AG04450 (cell line): ENCODE measurements at regions not wholly inside any gene's neighbourhood (a gene's known extent, or its start where the extent isn't known, plus 50 kb on each side); places are given as distances from the start of the nearest gene placed in this dataset.

Experiments
- CTCF ChIA-PET: fragments of 300-600, 350-600 bp; formaldehyde crosslinking; extraction: SDS; loops from one replicate; lab custom pipeline; 2022; ENCODE audit warnings: antibody characterized with exemption, inconsistent platforms; lab: Charles Lee
- POLR2A ChIA-PET: fragments of 350-600 bp; formaldehyde crosslinking; extraction: SDS; loops from one replicate; lab custom pipeline; 2021; ENCODE audit warnings: antibody characterized with exemption, inconsistent platforms; lab: Yijun Ruan, JAX
- DNase-seq: peaks from one replicate; pipeline ENCODE4 v3.0.0-alpha.2; 2011; ENCODE audit warnings: low read depth, low spot score
- H3K27ac ChIP-seq: one replicate; pipeline ENCODE4 v1.5.1; 2012; ENCODE audit warnings: low read depth, low read length, control low read depth
- H3K27me3 ChIP-seq: one replicate; pipeline ENCODE4 v1.6.0; 2012; ENCODE audit warnings: low read length; ENCODE audit not compliant: control insufficient read depth, insufficient read depth
- H3K4me3 ChIP-seq: 2 replicates; pipeline ENCODE4 v1.5.1; 2011; ENCODE audit warnings: mild to moderate bottlenecking, low read depth, low read length, control low read depth
- H3K9me3 ChIP-seq: 2 replicates; pipeline ENCODE4 v1.5.1; 2012; ENCODE audit warnings: low read length; ENCODE audit not compliant: control insufficient read depth, insufficient read depth
- TF ChIP-seq, protein P1 (sequence below): IDR thresholded peaks from 2 replicates; pipeline ENCODE4 v1.5.1; 2011; ENCODE audit warnings: low read depth, low read length, control low read depth, inconsistent platforms

DNA sequence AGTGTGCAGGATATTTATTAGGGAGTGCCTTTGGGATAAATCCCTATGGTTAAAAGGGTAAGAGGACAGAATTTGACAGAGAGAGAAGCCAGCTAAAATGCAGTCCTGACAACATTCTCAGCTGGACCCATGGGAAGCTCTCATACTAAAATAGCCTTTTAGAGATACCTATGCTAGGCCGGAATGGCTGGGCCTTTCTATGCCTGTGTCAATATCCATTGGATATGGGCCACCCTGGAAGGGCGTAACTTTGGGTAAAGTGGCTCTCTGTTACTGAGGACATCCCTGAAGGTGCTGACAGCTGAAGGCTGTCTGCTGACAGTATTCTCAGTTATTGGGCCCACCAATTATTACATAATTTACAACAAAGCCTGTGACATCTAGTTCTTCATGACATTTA is 613.0 kb upstream of the B3GALT2 start:
- no peaks in the 10 kb centered on the region for H3K9me3 ChIP-seq
- no peak for DNase-seq
- no peaks in the 10 kb centered on the region for H3K27me3 ChIP-seq
- ChIA-PET CTCF (no interaction called here), POLR2A (no interaction called here)
- TF ChIP-seq, protein P1, sequence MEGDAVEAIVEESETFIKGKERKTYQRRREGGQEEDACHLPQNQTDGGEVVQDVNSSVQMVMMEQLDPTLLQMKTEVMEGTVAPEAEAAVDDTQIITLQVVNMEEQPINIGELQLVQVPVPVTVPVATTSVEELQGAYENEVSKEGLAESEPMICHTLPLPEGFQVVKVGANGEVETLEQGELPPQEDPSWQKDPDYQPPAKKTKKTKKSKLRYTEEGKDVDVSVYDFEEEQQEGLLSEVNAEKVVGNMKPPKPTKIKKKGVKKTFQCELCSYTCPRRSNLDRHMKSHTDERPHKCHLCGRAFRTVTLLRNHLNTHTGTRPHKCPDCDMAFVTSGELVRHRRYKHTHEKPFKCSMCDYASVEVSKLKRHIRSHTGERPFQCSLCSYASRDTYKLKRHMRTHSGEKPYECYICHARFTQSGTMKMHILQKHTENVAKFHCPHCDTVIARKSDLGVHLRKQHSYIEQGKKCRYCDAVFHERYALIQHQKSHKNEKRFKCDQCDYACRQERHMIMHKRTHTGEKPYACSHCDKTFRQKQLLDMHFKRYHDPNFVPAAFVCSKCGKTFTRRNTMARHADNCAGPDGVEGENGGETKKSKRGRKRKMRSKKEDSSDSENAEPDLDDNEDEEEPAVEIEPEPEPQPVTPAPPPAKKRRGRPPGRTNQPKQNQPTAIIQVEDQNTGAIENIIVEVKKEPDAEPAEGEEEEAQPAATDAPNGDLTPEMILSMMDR, result no peak
- H3K27ac ChIP-seq, result no peak overlapping the region
- no peak overlapping the region for H3K4me3 ChIP-seq

DNA sequence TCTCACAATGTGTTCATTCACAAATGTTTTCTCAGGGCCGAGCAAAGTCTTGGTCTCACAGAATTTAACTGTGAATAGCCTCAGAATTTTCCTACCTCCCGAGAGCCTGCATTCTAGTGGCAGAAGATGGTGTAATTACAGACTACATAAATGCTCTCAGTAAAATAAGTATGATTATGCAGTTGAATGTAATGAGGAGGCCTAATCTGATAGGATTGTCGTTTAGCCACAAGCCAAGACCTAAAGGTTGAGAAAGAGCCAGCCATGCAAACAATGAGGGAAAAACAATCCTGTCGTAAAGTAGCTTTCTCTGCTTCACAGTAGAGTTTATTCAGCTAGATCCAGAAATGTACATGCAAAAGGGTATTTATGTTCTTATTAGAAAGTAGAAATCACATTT is 607.8 kb upstream of the B3GALT2 start:
- POLR2A ChIA-PET, result no interaction called here
- H3K9me3 ChIP-seq, result no peaks in the 10 kb centered on the region
- CTCF ChIA-PET, result no interaction called here

DNA sequence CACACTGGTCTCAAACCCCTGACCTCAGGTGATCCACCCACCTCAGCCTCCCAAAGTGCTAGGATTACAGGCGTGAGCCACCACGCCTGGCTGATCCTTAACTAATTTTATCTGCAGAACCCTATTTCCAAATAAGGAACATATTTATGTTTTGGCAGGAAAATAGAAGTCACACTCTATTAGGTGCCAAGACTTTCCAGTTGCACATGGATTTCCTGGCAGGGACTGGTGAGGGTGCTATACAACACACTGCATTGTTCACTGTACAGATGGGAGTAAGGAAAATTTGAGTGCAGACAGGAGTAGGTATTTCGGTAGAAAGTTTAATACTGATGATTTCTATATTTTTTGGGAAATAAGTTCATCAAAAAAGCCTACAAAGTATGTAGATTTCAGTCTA is 605.3 kb upstream of the B3GALT2 start:
- ChIA-PET CTCF (no interaction called here), POLR2A (no interaction called here)
- TF ChIP-seq, protein P1, result no peak
- DNase-seq, result no peak
- Histone ChIP-seq H3K27me3 (no peaks in the 10 kb centered on the region), H3K4me3 (no peak overlapping the region), H3K27ac (no peak overlapping the region), H3K9me3 (no peaks in the 10 kb centered on the region)

More for the DNA sequence above, 607.8 kb upstream of the B3GALT2 start:
- no peak for DNase-seq
- Histone ChIP-seq H3K27me3 (no peaks in the 10 kb centered on the region), H3K27ac (no peak overlapping the region), H3K4me3 (no peak overlapping the region)
- TF ChIP-seq, protein P1, result no peak

DNA sequence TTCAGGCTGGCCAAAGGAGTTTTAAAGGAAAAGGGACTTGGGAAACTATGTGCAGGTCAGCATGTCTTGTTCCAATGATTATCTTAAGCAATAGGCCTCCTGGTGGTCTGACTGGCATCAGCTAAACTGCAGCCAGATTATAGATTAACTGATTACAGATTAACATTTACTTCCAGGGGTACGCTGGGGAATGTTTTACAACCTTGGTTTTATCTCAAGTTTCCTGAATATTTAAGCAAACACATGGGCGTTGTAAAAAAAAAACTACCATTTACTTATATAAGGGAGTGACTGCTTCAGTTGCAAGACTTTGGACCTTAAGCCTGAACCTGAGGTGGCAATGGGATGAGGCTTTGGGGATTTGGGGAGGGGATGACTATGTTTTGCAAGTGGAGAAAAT is 600.6 kb upstream of the B3GALT2 start:
- POLR2A ChIA-PET, result no interaction called here
- no peaks in the 10 kb centered on the region for H3K9me3 ChIP-seq

DNA sequence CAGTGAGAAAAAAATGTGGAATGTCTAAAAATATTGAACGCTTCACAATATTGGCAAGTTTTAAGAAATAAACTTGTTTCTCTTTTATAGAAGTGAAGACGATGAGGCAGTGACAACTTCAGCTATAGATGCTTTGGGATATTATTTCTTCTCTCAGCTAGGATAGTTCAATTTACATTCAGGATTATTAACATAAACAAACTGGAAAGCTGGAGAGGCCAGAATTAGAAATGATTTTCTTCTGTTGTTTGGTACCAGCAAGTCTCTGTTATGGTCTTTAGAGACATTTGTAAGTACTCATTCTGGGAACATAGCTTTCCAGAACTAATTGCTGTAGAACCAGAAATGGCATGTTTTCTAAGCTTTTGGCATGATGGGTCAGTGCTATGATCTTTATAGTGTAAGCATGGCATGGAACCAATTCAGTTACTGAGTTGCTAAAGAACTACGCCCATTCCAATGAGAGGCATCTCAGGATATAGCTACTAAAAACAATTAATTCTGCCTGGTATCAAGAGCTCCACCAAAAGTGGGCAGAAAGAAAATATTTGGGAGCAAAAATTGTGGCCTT is 599.5 kb upstream of the B3GALT2 start:
- H3K27me3 ChIP-seq, result no peaks in the 10 kb centered on the region
- H3K4me3 ChIP-seq, result no peak overlapping the region
- TF ChIP-seq, protein P1, result no peak
- CTCF ChIA-PET, result no interaction called here
- no peaks in the 10 kb centered on the region for H3K9me3 ChIP-seq
- POLR2A ChIA-PET, result interaction anchor here (0.9 kb wide), 1 partner anchor 79 kb away, joined by 3 read pairs; no protein-coding TSS in a partner anchor
- H3K27ac ChIP-seq, result no peak overlapping the region
- no peak for DNase-seq

More for the DNA sequence above, 600.6 kb upstream of the B3GALT2 start:
- DNase-seq, result no peak
- TF ChIP-seq, protein P1, result no peak
- Histone ChIP-seq H3K27ac (no peak overlapping the region), H3K4me3 (no peak overlapping the region), H3K27me3 (no peaks in the 10 kb centered on the region)
- CTCF ChIA-PET, result no interaction called here
